H1 (cell line): ENCODE measurements at regions not wholly inside any gene's neighbourhood (a gene's known extent, or its start where the extent isn't known, plus 50 kb on each side); places are given as distances from the start of the nearest gene placed in this dataset.

ENCODE experiments used
- ASH2L ChIP-seq: fragments of 200-600, 300-600 bp; sonication (generic); IDR thresholded peaks from one replicate; pipeline ENCODE4 v1.7.1; 2017; ENCODE audit warnings: low read length
- KDM4A ChIP-seq: IDR thresholded peaks from one replicate; pipeline ENCODE4 v1.7.1; 2012; ENCODE audit warnings: low read depth, mild to moderate bottlenecking, moderate library complexity, low read length, inconsistent platforms; ENCODE audit not compliant: severe bottlenecking
- SIRT6 ChIP-seq: IDR thresholded peaks from one replicate; pipeline ENCODE4 v1.7.1; 2012; ENCODE audit warnings: low read length, inconsistent platforms
- TAF7 ChIP-seq: optimal IDR thresholded peaks from 2 replicates; pipeline ENCODE3; 2011; ENCODE audit warnings: low read depth, mild to moderate bottlenecking, inconsistent platforms, low read length, moderate library complexity, borderline replicate concordance

- no peak for TF ChIP-seq SIRT6
- TF ChIP-seq KDM4A: no peak
- no peak for TF ChIP-seq ASH2L
- TF ChIP-seq TAF7: no peak
- TF ChIP-seq, all 59 proteins: peak for 0
Measured at GRCh38 chrX:67288156-67288555, 255.7 kb upstream of the AR start (continued).
